ENCODE measurements at regions not wholly inside any gene's neighbourhood (a gene's known extent, or its start where the extent isn't known, plus 50 kb on each side); places are given as distances from the start of the nearest gene placed in this dataset.

DNA sequence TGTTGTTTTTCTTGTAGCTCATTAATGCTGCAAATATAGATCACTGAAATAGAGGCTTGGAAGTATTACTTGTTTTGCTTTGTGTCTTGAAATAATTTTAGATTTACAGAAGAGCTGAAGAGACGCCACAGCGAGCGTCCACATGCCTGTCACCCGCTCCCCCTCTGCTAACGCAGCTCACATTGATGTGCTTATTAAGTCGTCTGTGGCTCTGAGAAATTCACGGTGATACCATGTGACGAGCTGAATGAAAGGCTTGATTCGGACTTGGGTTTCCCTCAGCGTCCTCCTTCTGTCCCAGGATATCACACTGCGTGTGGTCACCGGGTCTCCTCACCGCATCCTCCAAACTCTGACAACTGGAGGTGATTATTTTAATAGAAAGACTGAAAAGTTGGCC, 365.4 kb downstream of the BRD1 start:
- TF ChIP-seq EZH2 (IDR thresholded peaks at IDR 0.05; ENCODE audit: low read length, unreplicated experiment) (no peak), EZH2phosphoT487 (IDR thresholded peaks at IDR 0.05; ENCODE audit: borderline replicate concordance, low read length) (no peak)
- TF ChIP-seq, protein P1, sequence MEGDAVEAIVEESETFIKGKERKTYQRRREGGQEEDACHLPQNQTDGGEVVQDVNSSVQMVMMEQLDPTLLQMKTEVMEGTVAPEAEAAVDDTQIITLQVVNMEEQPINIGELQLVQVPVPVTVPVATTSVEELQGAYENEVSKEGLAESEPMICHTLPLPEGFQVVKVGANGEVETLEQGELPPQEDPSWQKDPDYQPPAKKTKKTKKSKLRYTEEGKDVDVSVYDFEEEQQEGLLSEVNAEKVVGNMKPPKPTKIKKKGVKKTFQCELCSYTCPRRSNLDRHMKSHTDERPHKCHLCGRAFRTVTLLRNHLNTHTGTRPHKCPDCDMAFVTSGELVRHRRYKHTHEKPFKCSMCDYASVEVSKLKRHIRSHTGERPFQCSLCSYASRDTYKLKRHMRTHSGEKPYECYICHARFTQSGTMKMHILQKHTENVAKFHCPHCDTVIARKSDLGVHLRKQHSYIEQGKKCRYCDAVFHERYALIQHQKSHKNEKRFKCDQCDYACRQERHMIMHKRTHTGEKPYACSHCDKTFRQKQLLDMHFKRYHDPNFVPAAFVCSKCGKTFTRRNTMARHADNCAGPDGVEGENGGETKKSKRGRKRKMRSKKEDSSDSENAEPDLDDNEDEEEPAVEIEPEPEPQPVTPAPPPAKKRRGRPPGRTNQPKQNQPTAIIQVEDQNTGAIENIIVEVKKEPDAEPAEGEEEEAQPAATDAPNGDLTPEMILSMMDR (conservative IDR thresholded peaks at IDR 0.05; ENCODE audit: low read depth, low read length): no peak

Data from PC-3 (cell line).